Progenitor cell of endocrine pancreas (in vitro differentiated cells): ENCODE measurements at regions not wholly inside any gene's neighbourhood (a gene's known extent, or its start where the extent isn't known, plus 50 kb on each side); places are given as distances from the start of the nearest gene placed in this dataset.

ENCODE experiments used
- DNase-seq: peaks from one replicate; pipeline ENCODE4 v3.0.0; 2021; ENCODE audit warnings: low spot score; ENCODE audit not compliant: unreplicated experiment
- H3K27ac Mint-ChIP-seq: 2 replicates; pipeline ENCODE4 v1.8.0; 2021; ENCODE audit warnings: mild to moderate bottlenecking, moderate library complexity, mixed read lengths
- H3K27me3 Mint-ChIP-seq: 2 replicates; pipeline ENCODE4 v1.8.0; 2021; ENCODE audit warnings: mixed read lengths
- H3K36me3 Mint-ChIP-seq: 2 replicates; pipeline ENCODE4 v1.8.0; 2022; ENCODE audit warnings: mixed read lengths; ENCODE audit not compliant: insufficient read depth
- H3K4me1 Mint-ChIP-seq: 2 replicates; pipeline ENCODE4 v1.8.0; 2021; ENCODE audit warnings: low read depth, mixed read lengths
- H3K4me3 Mint-ChIP-seq: 2 replicates; pipeline ENCODE4 v1.8.0; 2021; ENCODE audit warnings: low read depth, mild to moderate bottlenecking, moderate library complexity, mixed read lengths
- H3K9me3 Mint-ChIP-seq: 2 replicates; pipeline ENCODE4 v1.8.0; 2021; ENCODE audit warnings: low read depth, mixed read lengths
- CTCF ChIP-seq: fragments of 200-600 bp; sonication (generic); IDR thresholded peaks from one replicate; pipeline ENCODE4 v1.5.0; 2021; ENCODE audit warnings: antibody characterized with exemption, mild to moderate bottlenecking; ENCODE audit not compliant: unreplicated experiment

- Mint-ChIP-seq H3K27me3 (peaks cover 44% of the 10 kb centered on the region), H3K4me1 (peaks cover 7% of the 10 kb centered on the region), H3K4me3 (no peak overlapping the region), H3K9me3 (no peaks in the 10 kb centered on the region), H3K36me3 (no peaks in the 10 kb centered on the region), H3K27ac (no peak overlapping the region)
- TF ChIP-seq CTCF: no peak
- no peak for DNase-seq
These were observed 54.2 kb upstream of the RGMA start for GRCh38 chr15:93143186-93143585.

- Mint-ChIP-seq H3K4me3 (no peak overlapping the region), H3K27me3 (peaks cover 52% of the 10 kb centered on the region)
- TF ChIP-seq CTCF: no peak
These were observed 52.4 kb upstream of the RGMA start for GRCh38 chr15:93141371-93141794.

GRCh38 chr15:93139436-93139835 is 50.4 kb upstream of the RGMA start:
- no peak for TF ChIP-seq CTCF
- no peak for DNase-seq
- peaks cover 7% of the 10 kb centered on the region for H3K4me1 Mint-ChIP-seq
- H3K9me3 Mint-ChIP-seq: no peaks in the 10 kb centered on the region
- H3K27ac Mint-ChIP-seq: no peak overlapping the region
- H3K36me3 Mint-ChIP-seq: no peaks in the 10 kb centered on the region
- H3K4me3 Mint-ChIP-seq: no peak overlapping the region
- H3K27me3 Mint-ChIP-seq: peaks cover 50% of the 10 kb centered on the region

More at GRCh38 chr15:93141371-93141794, 52.4 kb upstream of the RGMA start:
- no peaks in the 10 kb centered on the region for H3K9me3 Mint-ChIP-seq
- H3K36me3 Mint-ChIP-seq: no peaks in the 10 kb centered on the region
- no peak overlapping the region for H3K27ac Mint-ChIP-seq
- H3K4me1 Mint-ChIP-seq: peaks cover 7% of the 10 kb centered on the region
- DNase-seq: no peak

- Mint-ChIP-seq H3K27me3 (peaks cover 49% of the 10 kb centered on the region), H3K4me1 (peaks cover 7% of the 10 kb centered on the region), H3K4me3 (no peak overlapping the region), H3K27ac (no peak overlapping the region), H3K36me3 (no peaks in the 10 kb centered on the region), H3K9me3 (no peaks in the 10 kb centered on the region)
- DNase-seq: no peak
- no peak for TF ChIP-seq CTCF
These were observed 49.8 kb upstream of the RGMA start for GRCh38 chr15:93138681-93139250.
